ENCODE measurements at regions not wholly inside any gene's neighbourhood (a gene's known extent, or its start where the extent isn't known, plus 50 kb on each side); places are given as distances from the start of the nearest gene placed in this dataset.
"Not testable (repeated sequence)": the region's sequence is repeated elsewhere in the genome, so short reads cannot be mapped to it uniquely, and the experiment has no call there.

DNA sequence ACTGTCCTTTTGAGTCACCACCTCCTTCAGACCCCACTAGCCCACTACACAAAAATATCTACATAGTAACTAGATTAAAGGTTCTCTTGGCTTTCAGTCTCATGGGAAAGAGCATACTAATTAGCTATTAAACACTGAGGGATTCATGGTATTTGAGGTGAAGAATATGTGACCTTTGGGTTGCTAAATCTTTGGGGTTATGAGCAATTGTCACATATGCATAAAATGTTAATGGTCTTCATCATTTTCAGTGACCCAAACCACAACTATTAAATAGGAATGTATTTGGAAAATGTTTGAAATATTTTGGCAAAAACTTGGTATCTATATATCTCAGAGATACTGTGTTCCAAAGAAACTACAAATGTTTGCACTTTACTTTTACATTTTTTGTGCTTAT is 365.1 kb downstream of the MAGEB5 start:
- DNase-seq, result no peak

DNA sequence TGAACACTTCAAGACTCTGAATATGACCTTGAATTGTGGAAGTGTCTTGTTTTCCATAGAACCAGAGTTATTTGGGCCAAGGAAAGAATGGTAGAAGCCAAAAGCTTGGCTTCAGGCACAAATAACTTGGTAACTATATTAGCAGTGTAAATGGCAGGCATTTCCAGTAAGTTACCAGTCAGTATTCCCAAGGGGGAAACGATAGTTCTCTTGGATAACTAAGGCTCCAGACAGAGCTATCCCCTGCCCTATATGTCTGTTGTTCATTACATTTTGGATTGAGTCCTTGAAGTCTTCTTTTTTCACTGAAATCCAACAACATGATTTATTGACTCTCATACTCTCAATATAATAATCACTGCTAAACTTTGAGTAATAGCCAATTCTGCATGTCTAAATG is 364.1 kb downstream of the MAGEB5 start:
- no peak for DNase-seq

DNA sequence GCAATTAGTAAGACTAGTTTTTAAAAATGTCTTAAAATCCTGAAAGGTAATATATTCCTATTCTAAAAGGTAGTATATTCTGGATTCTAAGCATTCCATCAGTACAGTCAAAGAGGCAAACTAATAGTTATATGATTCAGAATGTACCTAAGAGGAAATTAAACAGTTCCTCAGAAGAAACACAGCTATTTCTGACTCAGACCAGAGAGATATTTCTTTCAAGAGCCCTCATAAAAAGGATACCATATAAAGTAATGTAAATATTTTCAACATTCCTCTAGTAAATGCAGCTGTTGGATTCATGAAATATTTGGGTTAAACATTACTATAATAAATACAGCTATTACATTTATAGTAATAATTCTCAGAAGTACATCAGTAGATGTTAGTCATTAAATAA is 358.3 kb downstream of the MAGEB5 start:
- DNase-seq, result no peak

DNA sequence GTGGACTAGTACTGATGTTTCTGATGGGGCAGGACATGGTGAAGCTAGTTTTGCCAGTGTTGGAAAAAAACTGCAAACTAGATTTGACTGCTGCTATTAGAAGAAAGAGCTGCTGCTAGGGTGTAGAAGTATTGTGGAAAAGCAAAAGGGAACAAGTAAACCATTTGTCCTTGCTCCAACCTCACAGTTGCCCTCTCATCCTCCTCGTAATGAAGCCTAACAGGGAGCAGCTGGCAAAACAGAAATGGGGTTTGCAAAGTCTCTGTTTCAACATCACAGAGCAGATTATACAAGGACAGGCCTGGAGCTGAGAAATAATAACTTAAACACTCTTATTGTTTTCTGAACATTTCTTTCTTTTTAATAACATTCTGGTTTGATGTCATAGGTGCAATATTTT is 346.2 kb downstream of the MAGEB5 start:
- DNase-seq, result no peak

DNA sequence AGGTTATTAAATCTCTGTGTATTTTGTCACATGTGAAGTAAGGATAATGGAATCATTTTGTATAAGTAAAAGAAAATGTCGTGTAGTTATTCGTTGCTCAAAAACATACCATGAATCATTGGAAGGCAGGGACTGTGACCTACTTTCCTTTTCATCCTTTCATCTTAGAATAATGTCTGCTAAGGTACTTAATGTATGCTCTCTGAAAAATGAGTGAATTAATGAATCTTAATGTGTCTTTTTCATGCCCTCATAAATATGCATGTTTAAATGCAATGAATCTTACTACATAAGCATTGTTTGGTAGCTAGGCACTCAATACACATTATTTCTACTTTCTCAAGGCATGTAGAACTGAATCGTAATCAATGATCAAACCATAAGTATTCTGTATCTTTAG is 343.9 kb downstream of the MAGEB5 start:
- DNase-seq, result no peak

DNA sequence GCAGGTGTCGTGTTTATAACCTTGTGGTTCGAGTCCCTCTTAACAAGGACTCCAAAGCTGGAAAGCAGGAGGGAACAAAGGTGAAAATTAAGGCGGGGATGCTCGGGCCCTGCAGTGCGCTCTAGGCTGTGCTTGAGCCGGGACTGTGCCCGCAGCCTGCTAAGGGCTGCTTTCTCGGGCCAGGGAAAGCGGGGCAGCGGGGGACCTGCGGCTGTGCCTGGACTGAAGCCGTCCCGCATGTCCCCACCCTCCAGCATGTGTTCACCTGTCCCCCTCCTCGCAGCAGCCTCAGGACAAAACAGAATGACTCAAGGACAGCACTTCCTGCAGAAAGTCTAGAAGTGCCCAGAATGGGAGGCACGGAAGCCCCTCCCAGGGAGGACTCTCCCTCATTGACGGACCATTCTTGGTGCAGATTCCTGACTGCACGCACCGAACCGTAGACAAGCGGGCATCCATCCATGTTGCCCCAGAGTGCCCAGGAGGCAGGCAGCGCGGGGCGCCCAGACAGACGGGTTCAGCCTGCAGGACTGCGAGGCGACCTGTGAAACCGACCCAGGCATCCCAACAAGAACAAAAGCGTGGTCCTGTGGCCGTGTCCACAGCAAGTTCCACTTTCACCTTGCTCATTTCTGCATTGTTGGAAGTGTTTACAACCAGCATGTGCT is 342.9 kb downstream of the MAGEB5 start:
- DNase-seq, result no peak

DNA sequence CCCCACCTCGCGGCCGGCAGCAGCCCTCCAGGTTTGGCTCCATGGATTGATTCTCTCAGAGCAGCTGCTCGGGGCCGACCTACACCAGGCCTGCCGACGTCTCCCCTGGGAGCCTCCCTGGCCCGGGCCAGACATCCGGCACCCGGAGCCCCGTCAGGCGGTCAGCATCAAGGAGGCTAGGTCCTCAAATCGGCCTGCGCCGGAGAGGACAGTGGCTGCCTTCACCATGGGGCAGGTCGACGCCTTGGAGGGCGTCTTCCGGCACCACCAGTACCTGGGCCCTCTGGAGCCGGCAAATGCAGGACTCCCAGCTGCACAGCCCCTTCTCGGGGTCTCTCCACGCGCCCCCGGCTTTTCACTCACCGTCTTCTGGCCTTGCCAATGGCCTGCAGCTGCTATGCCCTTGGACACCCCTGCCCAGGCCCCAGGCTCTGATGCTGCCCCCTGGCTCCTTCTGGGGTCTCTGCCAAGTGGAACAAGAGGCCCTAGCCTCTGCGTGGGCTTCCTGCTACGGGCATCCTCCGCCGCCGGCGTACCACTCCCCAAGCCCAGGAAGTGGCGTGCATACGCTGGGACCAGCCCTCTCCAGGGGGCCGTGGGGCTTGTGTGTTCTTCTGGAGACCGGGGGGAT is 341.8 kb downstream of the MAGEB5 start:
- no peak for DNase-seq

DNA sequence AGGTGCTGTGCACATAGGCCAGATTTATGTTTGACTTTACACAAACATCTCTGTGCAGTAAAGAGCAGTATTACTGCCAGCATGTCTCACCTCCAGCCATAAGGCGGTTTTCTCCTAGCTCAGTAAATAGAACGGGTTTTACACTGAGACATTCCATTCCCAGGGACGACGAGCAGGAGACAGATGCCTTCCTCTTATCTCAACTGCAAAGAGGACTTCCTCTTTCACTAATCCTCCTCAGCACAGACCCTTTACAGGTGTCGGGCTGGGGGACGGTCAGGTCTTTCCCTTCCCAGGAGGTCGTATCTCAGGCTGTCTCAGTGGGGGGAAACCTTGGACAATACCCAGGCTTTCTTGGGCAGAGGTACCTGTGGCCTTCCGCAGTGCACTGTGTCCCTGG is 309.8 kb downstream of the MAGEB5 start:
- not testable (repeated sequence) for DNase-seq

DNA sequence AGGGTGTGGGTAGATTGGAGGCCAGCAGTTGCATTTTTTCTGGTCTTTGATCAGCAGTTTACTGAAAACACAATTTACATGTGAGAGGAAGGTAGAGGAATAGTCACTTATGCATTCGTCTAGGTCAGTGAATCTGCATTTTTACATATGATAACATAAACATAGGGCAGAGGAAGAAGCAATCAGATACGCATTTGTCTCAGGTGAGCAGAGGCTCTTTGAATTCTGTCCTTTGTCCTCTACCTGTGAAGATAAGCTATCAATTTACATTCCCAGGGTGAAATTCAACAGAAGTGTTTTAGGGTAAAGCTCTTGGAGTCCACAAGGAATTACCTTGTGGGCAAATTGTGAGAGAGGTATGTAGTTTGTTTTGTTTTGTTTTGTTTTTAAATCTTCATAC is 306.5 kb downstream of the MAGEB5 start:
- no peak for DNase-seq

DNA sequence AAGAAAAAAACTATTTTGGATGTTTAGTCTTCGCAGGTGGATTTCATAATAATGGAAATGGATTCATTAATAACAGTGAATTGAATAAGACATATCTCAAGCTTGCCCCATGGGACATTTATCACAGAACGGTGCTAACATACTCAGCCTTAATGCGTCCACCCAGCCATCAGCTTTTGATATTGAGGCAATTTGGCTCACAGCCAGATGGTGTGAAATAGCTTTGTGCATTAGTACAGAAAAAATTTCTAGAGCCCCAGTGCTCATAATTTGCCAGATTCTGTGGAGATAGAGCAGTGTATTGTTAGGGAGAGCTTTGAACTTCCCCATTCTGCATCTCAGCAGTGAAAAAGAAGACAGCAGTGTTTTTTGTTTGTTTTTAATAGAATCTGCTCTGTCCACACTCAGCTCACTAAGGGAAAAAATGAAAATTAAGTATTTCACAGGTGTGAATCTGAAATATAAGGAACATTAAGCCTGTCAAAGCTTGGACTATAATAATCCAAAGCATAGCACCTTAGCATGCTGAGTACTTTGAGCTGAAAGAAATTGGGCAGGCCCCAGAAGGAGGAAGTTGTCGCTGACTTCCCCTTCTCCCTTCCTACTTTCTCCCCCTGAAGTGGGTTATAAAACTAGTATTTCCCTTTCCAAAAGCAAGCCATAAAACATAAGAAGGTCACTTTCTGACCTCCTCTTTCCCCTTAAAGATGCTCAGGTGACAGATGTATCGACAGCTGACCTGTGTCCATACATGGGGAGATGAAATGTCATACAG is 295.8 kb downstream of the MAGEB5 start:
- DNase-seq, result peak; percentile 3 to 12

DNA sequence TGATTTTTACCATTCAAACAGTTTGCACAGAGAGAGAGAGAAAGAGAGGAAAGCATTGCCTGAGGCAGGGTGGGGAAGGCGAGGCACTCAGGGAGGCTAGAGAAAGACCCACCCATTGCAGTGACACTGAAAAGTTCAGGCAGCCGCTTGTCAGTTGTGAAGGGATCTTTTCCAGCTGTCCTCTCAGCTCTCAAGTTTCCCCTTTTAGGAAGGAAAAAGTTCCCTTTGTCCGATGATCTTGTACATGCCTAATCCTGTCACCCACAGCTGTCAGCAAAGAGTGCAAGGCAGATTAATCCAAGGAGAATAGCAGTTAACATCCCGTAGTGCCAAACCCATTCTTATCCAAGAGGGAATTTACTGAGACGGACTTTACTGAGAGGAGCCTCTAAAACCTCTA is 255.0 kb downstream of the MAGEB5 start:
- DNase-seq, result no peak

DNA sequence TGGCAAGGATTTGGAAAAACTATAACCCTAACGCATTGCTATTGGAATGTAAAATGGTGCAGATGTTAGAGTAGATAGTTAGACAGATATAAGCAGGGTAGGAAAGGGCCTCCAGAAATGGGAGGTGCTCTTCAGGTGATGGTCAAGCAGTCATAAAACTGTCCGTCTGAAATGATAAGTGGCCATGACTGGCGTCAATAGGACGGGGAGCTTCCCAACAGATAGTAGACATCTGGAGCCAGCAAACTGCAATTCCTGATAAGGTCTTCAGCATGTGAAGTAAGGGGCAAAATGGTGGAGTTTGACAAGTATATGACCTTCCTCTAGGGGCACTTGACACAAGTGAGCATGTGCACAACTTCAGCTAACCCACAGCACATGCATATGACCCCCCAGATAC is 250.4 kb downstream of the MAGEB5 start:
- DNase-seq, result no peak

DNA sequence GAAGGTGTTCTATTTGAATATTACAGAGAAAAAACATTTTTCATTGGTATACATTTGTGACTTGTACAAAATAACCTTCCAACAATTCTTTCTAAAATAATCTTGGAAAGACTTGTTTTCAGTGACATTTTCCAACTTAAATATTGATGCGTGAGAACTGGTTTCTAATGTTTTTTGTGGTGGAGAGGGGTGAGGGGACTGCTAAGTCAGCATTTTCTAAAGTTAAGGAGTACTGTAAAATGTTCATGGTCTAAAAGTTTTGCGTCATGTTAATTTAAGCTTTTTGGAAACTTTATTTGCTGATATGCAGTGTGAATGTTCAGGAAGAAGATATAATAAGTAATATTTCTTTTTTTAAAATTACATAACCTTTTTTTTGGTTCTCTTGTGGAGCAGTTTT is 229.3 kb downstream of the MAGEB5 start:
- no peak for DNase-seq

DNA sequence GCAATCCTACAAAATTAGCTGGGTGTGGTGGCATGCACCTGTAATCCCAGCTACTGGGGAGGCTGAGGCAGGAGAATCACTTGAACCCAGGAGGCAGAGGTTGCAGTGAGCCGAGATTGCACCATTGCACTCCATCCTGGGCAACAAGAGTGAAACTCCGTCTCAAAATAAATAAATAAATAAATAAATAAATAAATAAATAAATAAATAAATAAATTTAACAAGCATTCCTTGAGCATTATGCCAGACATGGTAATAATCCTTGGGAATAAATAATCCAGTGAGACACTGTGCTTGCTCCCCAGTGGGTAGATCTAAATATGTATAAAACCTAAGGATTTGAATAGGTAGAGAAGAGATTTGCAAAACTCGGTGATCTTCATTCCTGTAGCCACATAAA is 228.4 kb downstream of the MAGEB5 start:
- DNase-seq, result not testable (repeated sequence)

DNA sequence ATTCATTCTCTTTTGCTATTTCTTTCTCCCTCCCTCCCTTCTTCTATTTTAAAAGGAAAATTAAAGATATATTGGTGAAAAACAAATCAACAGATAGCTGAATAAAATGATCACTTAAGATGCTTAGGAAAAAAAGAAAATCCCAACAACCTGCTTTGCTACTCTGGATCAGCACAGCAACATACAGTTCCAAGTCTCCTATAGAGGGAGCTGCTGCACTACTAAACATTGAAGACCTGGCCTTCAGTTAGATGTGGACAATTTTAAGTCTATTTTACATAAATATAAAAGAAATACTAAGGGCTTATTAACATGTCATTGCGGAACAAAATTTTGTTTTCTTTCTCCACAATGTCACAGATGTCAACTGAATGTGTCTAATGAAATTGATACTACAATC is 226.4 kb downstream of the MAGEB5 start:
- peak in 1 of 2 experiments; percentile 2 for DNase-seq

DNA sequence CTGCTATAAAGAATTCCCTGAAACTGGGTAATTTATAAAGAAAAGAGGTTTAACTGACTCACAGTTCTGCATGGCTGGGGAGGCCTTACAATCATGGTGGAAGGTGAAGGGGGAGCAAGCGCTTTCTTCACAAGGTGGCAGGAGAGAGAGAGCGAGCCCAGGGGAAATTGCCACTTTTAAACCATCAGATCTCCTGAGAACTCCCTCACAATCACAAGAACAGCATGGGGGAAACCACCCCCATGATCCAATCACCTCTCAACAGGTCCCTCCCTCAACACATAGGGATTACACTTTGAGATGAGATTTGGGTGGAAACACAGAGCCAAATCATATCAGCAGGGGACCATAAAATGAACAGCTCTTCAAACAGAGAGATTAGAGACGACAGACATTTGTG is 198.6 kb downstream of the MAGEB5 start:
- no peak for DNase-seq

DNA sequence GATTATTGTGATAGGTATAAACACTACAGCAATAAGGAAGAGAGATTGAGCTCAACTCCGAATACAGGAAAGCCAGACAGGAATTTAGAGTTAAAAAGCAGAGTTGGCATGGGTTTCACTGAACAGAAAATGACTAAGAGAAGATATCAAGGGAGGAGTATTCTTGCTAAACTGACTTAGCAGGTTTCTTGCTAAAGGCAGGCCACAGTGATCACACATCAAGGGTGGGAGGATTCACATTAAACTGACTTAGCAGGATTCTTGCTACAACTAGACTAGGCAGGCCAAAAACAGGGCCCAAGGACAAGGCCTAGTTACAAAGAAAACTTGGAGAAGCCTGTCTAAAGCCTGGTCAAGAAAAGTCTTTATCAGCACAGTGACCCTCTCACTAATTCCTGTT is 195.1 kb downstream of the MAGEB5 start:
- DNase-seq, result no peak

DNA sequence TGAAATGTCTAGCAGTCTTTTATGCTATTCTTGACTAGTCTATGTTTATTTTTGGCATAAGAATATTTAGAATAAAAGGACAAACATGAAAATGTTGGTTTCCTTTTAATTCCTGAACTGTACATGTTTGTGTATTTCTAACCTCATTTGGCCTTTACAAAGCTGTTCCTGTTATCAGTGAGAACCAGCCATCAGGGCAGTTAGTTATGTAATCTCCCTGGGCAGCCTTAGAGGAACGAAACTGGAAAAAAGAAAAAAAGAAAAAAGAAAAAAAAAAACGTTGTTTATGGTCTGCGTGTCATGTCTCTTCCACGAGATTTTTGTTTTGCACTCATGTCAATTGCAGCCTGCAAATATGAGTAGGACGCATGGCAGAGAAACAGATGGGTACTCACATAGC is 193.7 kb downstream of the MAGEB5 start:
- no peak for DNase-seq

DNA sequence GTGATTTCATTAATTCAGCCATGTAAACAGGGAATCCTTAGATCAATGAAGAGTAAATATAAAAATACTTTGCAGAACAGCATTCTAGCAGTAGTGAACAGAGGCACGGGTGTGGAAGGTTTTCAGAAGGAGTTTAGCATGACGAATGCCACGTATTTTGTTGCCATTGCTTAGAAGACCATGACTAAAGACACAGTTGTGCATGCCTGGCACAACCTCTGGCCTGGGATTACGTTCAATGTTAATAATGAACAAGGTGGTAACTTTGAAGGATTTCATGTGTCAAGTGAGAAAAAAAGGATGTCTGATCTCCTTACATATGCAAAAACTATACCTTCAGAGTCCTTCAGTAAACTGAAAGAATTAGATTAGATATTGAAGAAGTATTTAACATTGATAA is 171.9 kb downstream of the MAGEB5 start:
- no peak for DNase-seq

DNA sequence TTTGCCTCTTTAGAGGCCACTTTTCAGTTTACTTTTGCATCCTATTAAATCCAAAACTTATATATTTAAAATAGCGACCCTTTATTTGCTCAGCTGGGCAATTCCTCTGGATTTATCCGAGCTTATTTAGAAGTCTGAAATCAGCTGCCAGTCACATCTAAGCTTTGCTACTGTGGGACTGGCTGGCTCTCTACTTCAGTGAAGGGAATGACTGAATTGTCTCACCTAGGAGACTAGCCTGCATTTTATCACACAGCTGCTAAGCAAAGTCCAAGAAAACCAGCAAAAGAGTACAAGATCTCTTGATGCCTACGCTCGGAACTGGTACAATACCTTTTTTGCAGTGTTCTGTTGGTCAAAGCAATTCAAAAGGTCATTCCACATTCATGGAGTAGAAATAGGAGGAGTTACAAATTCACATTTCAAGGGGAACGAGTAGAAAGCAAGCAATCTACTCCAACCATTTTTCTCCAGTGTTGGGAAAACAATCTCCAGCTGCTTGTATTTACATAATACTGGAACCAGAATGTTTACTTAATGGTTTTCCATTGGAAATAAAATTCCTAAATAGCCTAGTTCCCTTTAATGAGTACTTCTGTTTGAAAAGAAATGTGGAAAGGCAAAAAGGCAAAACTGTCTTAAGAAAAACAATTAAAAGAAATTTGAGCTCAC is 160.2 kb downstream of the MAGEB5 start:
- DNase-seq, result no peak

DNA sequence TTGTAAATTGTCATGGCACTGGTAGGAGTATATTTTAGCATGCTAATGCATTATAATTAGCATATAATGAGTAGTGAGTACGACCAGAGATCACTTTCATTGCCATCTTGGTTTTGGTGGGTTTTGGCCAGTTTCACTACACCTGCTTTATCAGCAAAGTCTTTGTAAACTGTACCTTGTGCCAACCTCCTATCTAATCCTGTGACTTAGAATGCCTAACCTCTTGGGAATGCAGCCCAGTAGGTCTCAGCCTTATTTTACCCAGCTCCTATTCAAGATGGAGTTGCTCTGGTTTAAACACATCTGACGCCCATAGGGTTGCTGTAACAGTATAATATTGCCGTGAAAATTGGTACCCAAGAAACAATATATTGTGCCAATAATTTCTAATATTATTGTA is 159.4 kb downstream of the MAGEB5 start:
- no peak for DNase-seq

DNA sequence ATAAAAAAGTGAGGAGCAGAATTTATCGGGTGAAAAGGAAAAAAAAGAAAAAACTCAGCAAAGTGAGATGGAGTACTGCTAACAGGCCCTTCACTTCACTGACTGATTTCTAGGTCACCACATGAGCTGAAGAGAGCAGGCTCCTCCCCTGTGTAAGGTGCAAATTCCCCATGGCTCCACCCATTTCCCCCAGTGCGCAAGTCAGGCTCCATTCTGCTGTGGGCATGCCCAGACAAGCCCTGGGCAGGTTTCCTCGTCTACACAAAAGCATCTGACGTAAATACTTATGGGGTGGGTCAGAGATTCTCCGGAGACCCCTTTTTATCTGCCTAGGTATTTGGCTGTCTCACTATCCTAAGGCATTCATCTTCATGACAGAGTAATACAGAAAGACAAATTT is 157.9 kb downstream of the MAGEB5 start:
- DNase-seq, result no peak

DNA sequence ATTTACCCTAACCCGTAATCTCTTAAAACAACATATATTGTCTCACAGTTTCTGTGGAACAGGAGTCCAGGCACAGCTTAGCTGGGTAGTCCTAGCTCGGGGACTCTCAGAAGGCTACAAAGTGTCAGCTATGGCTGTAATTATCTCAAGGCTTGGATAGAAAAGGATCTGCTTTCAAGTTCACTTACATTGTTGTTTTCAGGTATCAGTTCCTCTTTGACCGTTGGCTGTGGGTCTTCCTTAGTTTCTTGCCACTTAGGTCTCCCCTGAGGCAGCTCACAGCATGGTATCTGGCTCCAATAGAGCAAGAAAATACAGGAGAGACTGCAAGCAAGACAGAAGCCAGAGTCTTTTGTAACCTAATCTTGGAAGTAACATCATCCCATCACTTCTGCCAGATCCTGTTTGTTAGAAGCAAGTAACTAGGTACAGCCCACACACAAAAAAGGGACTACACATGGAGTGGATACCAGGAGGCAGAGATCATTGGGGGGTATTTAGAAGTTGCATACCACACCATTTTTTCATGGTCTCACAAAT is 137.0 kb downstream of the MAGEB5 start:
- DNase-seq, result no peak

DNA sequence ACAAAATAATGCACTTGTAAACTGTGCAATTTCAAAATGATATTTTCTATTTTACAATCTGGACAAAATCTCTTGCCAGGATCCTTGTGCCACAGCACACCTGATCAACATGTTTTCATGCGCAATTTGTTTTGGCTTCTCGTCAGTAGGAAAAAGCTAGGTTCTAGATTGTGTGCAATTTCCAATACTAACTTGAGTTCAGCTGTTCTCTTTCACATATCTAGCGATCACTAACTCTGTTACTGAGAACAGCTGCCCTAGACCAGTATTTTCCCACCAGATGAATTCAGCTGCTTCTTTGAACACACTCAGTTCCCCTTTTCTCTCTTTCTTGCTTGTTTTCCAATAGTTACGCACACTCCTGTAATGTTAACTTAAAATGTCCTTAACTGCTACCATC is 131.2 kb downstream of the MAGEB5 start:
- no peak for DNase-seq
